ENCODE measurements at regions not wholly inside any gene's neighbourhood (a gene's known extent, or its start where the extent isn't known, plus 50 kb on each side); places are given as distances from the start of the nearest gene placed in this dataset.

DNA sequence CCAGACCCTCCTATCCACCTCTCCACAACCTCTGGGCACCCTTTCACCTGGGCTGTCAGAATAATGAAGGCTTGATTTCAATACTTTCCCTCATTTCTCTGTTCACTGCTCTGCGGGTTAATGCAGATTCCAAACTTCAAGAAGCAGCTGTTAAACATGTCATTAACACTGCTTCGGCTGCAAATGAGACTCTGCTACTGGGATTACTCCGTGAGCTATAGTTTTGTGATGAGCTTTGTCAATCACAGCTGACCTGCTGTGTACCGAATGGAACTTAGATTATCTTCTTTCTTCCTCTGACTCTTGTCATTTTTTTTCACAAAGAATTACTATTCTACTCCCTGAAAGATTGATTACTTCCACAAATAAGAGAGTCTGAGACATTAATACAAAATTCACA is 160.5 kb downstream of the TMEM182 start:
- Mint-ChIP-seq H3K9me3 (peaks cover 14% of the 10 kb centered on the region), H3K36me3 (ENCODE audit: low read depth) (peaks cover 10% of the 10 kb centered on the region), H3K4me3 (no peak overlapping the region), H3K4me1 (no peaks in the 10 kb centered on the region), H3K27ac (no peak overlapping the region), H3K27me3 (ENCODE audit: insufficient read depth, low read depth, poor library complexity) (no peaks in the 10 kb centered on the region)
- TF ChIP-seq EZH2phosphoT487 (IDR thresholded peaks at IDR 0.05; ENCODE audit: unreplicated experiment): no peak
- no peak for TF ChIP-seq JUNB (IDR thresholded peaks at IDR 0.05; ENCODE audit: unreplicated experiment)
- TF ChIP-seq, protein P1, sequence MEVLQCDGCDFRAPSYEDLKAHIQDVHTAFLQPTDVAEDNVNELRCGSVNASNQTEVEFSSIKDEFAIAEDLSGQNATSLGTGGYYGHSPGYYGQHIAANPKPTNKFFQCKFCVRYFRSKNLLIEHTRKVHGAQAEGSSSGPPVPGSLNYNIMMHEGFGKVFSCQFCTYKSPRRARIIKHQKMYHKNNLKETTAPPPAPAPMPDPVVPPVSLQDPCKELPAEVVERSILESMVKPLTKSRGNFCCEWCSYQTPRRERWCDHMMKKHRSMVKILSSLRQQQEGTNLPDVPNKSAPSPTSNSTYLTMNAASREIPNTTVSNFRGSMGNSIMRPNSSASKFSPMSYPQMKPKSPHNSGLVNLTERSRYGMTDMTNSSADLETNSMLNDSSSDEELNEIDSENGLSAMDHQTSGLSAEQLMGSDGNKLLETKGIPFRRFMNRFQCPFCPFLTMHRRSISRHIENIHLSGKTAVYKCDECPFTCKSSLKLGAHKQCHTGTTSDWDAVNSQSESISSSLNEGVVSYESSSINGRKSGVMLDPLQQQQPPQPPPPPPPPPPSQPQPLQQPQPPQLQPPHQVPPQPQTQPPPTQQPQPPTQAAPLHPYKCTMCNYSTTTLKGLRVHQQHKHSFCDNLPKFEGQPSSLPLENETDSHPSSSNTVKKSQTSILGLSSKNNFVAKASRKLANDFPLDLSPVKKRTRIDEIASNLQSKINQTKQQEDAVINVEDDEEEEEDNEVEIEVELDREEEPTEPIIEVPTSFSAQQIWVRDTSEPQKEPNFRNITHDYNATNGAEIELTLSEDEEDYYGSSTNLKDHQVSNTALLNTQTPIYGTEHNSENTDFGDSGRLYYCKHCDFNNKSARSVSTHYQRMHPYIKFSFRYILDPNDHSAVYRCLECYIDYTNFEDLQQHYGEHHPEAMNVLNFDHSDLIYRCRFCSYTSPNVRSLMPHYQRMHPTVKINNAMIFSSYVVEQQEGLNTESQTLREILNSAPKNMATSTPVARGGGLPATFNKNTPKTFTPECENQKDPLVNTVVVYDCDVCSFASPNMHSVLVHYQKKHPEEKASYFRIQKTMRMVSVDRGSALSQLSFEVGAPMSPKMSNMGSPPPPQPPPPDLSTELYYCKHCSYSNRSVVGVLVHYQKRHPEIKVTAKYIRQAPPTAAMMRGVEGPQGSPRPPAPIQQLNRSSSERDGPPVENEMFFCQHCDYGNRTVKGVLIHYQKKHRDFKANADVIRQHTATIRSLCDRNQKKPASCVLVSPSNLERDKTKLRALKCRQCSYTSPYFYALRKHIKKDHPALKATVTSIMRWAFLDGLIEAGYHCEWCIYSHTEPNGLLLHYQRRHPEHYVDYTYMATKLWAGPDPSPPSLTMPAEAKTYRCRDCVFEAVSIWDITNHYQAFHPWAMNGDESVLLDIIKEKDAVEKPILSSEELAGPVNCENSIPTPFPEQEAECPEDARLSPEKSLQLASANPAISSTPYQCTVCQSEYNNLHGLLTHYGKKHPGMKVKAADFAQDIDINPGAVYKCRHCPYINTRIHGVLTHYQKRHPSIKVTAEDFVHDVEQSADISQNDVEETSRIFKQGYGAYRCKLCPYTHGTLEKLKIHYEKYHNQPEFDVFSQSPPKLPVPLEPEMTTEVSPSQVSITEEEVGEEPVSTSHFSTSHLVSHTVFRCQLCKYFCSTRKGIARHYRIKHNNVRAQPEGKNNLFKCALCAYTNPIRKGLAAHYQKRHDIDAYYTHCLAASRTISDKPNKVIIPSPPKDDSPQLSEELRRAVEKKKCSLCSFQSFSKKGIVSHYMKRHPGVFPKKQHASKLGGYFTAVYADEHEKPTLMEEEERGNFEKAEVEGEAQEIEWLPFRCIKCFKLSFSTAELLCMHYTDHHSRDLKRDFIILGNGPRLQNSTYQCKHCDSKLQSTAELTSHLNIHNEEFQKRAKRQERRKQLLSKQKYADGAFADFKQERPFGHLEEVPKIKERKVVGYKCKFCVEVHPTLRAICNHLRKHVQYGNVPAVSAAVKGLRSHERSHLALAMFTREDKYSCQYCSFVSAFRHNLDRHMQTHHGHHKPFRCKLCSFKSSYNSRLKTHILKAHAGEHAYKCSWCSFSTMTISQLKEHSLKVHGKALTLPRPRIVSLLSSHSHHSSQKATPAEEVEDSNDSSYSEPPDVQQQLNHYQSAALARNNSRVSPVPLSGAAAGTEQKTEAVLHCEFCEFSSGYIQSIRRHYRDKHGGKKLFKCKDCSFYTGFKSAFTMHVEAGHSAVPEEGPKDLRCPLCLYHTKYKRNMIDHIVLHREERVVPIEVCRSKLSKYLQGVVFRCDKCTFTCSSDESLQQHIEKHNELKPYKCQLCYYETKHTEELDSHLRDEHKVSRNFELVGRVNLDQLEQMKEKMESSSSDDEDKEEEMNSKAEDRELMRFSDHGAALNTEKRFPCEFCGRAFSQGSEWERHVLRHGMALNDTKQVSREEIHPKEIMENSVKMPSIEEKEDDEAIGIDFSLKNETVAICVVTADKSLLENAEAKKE (CRISPR knock-in tag; IDR thresholded peaks at IDR 0.05): no peak
- no peak for TF ChIP-seq POLR2AphosphoS5 (IDR thresholded peaks at IDR 0.05; ENCODE audit: low read depth)
- TF ChIP-seq EZH2 (IDR thresholded peaks at IDR 0.05; ENCODE audit: low read depth, unreplicated experiment): no peak
- TF ChIP-seq ZNF331 (CRISPR knock-in tag; IDR thresholded peaks at IDR 0.05; ENCODE audit: low read depth): no peak
- TF ChIP-seq CREB1 (CRISPR knock-in tag; IDR thresholded peaks at IDR 0.05; ENCODE audit: low read depth): no peak
- TF ChIP-seq ZNF114 (CRISPR knock-in tag; IDR thresholded peaks at IDR 0.05): no peak
- no peak for TF ChIP-seq STAT1 (IDR thresholded peaks at IDR 0.05; ENCODE audit: unreplicated experiment)
- TF ChIP-seq NANOG (IDR thresholded peaks at IDR 0.05; ENCODE audit: borderline replicate concordance): no peak
- TF ChIP-seq, protein P2, sequence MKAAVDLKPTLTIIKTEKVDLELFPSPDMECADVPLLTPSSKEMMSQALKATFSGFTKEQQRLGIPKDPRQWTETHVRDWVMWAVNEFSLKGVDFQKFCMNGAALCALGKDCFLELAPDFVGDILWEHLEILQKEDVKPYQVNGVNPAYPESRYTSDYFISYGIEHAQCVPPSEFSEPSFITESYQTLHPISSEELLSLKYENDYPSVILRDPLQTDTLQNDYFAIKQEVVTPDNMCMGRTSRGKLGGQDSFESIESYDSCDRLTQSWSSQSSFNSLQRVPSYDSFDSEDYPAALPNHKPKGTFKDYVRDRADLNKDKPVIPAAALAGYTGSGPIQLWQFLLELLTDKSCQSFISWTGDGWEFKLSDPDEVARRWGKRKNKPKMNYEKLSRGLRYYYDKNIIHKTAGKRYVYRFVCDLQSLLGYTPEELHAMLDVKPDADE (IDR thresholded peaks at IDR 0.05): no peak
- TF ChIP-seq, protein P3, sequence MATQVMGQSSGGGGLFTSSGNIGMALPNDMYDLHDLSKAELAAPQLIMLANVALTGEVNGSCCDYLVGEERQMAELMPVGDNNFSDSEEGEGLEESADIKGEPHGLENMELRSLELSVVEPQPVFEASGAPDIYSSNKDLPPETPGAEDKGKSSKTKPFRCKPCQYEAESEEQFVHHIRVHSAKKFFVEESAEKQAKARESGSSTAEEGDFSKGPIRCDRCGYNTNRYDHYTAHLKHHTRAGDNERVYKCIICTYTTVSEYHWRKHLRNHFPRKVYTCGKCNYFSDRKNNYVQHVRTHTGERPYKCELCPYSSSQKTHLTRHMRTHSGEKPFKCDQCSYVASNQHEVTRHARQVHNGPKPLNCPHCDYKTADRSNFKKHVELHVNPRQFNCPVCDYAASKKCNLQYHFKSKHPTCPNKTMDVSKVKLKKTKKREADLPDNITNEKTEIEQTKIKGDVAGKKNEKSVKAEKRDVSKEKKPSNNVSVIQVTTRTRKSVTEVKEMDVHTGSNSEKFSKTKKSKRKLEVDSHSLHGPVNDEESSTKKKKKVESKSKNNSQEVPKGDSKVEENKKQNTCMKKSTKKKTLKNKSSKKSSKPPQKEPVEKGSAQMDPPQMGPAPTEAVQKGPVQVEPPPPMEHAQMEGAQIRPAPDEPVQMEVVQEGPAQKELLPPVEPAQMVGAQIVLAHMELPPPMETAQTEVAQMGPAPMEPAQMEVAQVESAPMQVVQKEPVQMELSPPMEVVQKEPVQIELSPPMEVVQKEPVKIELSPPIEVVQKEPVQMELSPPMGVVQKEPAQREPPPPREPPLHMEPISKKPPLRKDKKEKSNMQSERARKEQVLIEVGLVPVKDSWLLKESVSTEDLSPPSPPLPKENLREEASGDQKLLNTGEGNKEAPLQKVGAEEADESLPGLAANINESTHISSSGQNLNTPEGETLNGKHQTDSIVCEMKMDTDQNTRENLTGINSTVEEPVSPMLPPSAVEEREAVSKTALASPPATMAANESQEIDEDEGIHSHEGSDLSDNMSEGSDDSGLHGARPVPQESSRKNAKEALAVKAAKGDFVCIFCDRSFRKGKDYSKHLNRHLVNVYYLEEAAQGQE (IDR thresholded peaks at IDR 0.05; ENCODE audit: unreplicated experiment): no peak
- TF ChIP-seq, protein P4, sequence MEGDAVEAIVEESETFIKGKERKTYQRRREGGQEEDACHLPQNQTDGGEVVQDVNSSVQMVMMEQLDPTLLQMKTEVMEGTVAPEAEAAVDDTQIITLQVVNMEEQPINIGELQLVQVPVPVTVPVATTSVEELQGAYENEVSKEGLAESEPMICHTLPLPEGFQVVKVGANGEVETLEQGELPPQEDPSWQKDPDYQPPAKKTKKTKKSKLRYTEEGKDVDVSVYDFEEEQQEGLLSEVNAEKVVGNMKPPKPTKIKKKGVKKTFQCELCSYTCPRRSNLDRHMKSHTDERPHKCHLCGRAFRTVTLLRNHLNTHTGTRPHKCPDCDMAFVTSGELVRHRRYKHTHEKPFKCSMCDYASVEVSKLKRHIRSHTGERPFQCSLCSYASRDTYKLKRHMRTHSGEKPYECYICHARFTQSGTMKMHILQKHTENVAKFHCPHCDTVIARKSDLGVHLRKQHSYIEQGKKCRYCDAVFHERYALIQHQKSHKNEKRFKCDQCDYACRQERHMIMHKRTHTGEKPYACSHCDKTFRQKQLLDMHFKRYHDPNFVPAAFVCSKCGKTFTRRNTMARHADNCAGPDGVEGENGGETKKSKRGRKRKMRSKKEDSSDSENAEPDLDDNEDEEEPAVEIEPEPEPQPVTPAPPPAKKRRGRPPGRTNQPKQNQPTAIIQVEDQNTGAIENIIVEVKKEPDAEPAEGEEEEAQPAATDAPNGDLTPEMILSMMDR (conservative IDR thresholded peaks at IDR 0.05; ENCODE audit: low read depth in 2 of 2): no peak
- Histone ChIP-seq H3K36me3 (ENCODE audit: insufficient read depth) (peaks cover 4% of the 10 kb centered on the region; the same call in 1 of the 2 replicates), H3K4me1 (ENCODE audit: insufficient read depth) (no peaks in the 10 kb centered on the region), H2AFZ (no peak overlapping the region), H3K27me3 (ENCODE audit: insufficient read depth) (no peaks in the 10 kb centered on the region), H3F3A (replicated peaks; ENCODE audit: low read depth) (no peaks in the 10 kb centered on the region), H4K20me1 (replicated peaks; ENCODE audit: insufficient read depth) (no peaks in the 10 kb centered on the region), H3K9me2 (ENCODE audit: insufficient read depth) (no peaks in the 10 kb centered on the region), H3K27ac (ENCODE audit: low read depth) (no peak overlapping the region), H3K4me3 (no peak overlapping the region), H3K79me2 (replicated peaks; ENCODE audit: insufficient read depth) (no peaks in the 10 kb centered on the region), H3K4me2 (no peak overlapping the region)
- DNase-seq (ENCODE audit: low spot score) (no peak), ATAC-seq (no peak)

All from GM23338 (cell line).